ENCODE measurements at regions not wholly inside any gene's neighbourhood (a gene's known extent, or its start where the extent isn't known, plus 50 kb on each side); places are given as distances from the start of the nearest gene placed in this dataset.
A peak's percentile ranks its signal among the peaks of the same experiment; 100 is the strongest.

DNA sequence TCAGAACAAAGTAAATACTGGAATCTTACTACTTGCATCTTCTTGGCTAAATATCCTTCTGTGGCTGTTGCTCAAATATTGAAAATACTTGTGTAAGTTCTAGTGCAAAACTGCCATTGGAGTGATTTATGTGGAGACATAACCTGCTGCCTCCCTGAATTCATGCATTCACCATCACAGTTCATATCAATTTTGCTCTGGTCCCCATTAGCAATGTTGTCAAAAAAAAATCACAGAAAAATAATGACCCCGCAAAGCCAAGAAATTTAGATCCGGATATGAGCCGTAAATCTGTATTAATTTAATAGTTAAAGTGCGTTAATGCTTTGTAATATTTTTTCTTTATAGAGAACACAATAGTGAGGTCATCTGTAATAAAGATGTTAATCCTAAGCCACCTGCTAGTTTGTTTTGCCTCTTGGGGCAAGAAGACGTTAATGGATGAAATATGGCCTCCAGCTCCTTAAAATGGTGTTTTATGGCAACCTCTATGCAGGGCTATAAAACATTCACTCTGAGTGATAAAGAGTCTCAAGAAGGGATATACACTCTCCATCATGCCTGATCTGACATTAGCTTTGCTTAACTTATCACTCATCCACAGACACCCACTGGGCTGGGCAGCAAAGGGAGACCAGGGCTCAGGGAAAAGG lies 255.9 kb downstream of the INSC start:
- Histone ChIP-seq H3K9me3 (replicated peaks in 1 of 11) (no peaks in the 10 kb centered on the region), H3K4me1 (no peaks in the 10 kb centered on the region), H3K27ac (no peak overlapping the region), H3K9ac (no peak overlapping the region), H3K4me2 (no peak overlapping the region), H3K4me3 (no peak overlapping the region), H3K36me3 (no peaks in the 10 kb centered on the region), H3K27me3 (no peaks in the 10 kb centered on the region), H4K20me1 (no peaks in the 10 kb centered on the region)
- TF ChIP-seq Cebpa-rat (IDR thresholded peaks at IDR 0.05): no peak

DNA sequence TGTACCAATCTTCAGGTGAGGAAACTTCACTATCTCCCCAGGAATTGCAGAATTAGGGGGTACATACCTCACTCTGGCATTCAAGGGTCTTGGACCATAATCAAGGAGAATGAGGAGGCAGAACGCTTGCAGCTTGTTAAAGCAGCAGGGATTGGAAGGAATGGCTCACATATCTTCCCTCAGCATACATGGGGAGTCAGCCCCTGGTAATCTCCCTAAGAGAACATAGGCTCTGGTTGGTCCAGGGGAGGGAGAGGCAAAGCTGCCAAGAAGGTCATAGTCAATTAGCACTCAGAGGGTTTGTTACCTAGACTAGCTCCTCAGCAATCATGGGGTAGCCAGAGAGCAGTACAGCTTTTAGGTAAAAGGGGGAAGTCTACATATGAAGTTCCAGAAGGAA lies 256.8 kb downstream of the INSC start:
- no peak for TF ChIP-seq Cebpa-rat (IDR thresholded peaks at IDR 0.05)
- Histone ChIP-seq H3K9me3 (replicated peaks in 1 of 11) (peaks cover 0 to 5% (median 0%) of the 10 kb centered on the region in 11 experiments; a peak in 4 of 22 replicates), H3K4me2 (no peak overlapping the region), H3K27ac (no peak overlapping the region), H4K20me1 (no peaks in the 10 kb centered on the region), H3K36me3 (no peaks in the 10 kb centered on the region), H3K4me1 (no peaks in the 10 kb centered on the region), H3K9ac (no peak overlapping the region), H3K27me3 (no peaks in the 10 kb centered on the region), H3K4me3 (no peak overlapping the region)

DNA sequence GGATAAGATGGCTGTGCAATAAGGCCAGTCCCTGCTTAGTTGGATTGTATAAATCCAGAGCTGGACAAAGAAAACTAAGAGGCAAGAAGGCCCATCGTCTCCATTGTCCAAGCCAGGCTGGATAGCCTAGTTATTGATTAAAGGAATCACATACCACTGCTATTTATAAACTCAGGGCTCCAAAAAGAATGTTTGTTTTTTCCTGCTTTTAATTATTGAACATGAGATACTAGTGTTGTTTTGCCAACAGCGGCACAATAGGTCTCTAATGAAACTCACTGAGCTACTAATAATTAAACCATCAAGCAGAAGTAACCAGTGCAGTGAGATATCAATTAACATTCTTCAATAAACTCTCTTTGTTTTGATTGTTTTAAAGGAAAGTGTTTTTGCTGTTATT lies 259.7 kb downstream of the INSC start:
- H3K4me2 ChIP-seq: no peak overlapping the region
- H3K27me3 ChIP-seq: no peaks in the 10 kb centered on the region
- H3K27ac ChIP-seq: no peak overlapping the region
- no peaks in the 10 kb centered on the region for H3K36me3 ChIP-seq
- H3K4me3 ChIP-seq: no peak overlapping the region
- H3K4me1 ChIP-seq: no peaks in the 10 kb centered on the region
- H3K9ac ChIP-seq: no peak overlapping the region
- peaks cover 21 to 32% (median 27%) of the 10 kb centered on the region in 11 experiments for H3K9me3 ChIP-seq (replicated peaks in 1 of 11)
- no peak for TF ChIP-seq Cebpa-rat (IDR thresholded peaks at IDR 0.05)
- H4K20me1 ChIP-seq: no peaks in the 10 kb centered on the region

DNA sequence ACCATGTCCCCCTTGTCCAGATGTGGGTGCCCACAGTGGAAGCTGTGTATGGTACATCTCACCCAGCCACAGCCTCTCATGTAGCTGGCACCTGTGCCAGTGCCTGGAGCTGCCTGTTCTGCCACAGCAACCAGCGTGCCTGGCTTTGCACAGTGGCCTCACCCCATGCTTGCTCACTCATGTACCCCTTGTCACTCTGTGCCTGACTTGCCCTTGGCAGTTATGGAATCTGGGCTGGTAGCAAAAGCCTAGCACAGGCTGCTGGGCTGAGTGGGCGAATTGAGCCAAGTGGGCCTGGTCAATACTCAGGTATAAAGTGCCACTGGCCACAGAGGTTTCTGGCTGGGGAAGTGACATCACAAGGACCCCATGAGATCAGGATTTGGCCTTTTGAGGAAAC lies 264.2 kb downstream of the INSC start:
- Histone ChIP-seq H3K27ac (no peak overlapping the region), H4K20me1 (no peaks in the 10 kb centered on the region), H3K27me3 (no peaks in the 10 kb centered on the region), H3K4me1 (no peaks in the 10 kb centered on the region), H3K9ac (no peak overlapping the region), H3K36me3 (no peaks in the 10 kb centered on the region), H3K4me3 (no peak overlapping the region), H3K4me2 (no peak overlapping the region), H3K9me3 (replicated peaks in 1 of 11) (peaks cover 21 to 35% (median 29%) of the 10 kb centered on the region in 11 experiments)
- TF ChIP-seq Cebpa-rat (IDR thresholded peaks at IDR 0.05): no peak

DNA sequence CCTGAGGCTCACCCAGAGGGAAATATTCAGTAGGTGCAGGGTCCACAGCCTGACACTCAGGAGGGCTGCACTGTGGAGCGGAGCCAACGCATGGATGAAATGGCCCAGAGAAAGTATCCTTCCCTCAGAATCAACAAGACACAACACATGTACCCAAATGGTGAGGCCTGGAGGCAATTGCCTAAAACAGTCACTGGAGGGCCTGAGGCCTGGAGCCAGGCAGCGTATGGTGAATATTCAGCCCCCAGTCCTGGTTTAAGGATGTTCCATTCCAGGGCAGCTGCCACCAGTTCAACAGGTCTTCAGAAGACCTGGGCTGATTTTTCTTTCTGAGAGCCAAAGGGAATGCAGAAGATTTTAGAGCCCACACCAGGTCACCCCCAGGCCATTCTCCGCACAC lies 264.8 kb downstream of the INSC start:
- no peak overlapping the region for H3K9ac ChIP-seq
- H3K4me1 ChIP-seq: no peaks in the 10 kb centered on the region
- H3K4me3 ChIP-seq: no peak overlapping the region
- H3K27me3 ChIP-seq: no peaks in the 10 kb centered on the region
- no peak for TF ChIP-seq Cebpa-rat (IDR thresholded peaks at IDR 0.05)
- no peak overlapping the region for H3K27ac ChIP-seq
- H3K9me3 ChIP-seq (replicated peaks in 1 of 11): peaks cover 21 to 37% (median 29%) of the 10 kb centered on the region in 11 experiments
- H4K20me1 ChIP-seq: no peaks in the 10 kb centered on the region
- H3K36me3 ChIP-seq: no peaks in the 10 kb centered on the region
- no peak overlapping the region for H3K4me2 ChIP-seq

DNA sequence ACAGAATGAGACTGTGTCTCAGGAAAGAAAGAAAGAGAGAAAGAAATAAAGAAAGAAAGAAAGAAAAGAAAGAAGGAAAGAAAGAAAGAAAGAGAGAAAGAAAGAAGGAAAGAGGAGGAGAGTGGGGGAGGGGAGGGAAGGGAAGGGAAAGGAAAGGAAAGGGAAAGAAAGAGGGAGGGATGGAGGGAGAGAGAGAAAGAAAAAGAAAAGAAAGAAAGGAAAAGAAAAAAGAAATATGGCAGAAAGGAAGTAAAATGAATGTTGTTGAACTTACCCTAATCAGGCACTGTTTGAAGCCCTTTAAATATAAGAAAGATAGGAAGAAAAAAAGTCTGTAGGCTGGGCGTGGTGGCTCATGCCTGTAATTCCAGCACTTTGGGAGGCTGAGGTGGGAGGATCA lies 276.1 kb downstream of the INSC start:
- no peak overlapping the region for H3K27ac ChIP-seq
- H3K4me1 ChIP-seq: no peaks in the 10 kb centered on the region
- no peak overlapping the region for H3K9ac ChIP-seq
- H3K4me3 ChIP-seq: no peak overlapping the region
- H3K9me3 ChIP-seq (replicated peaks in 1 of 11): peaks cover 9 to 25% (median 15%) of the 10 kb centered on the region in 11 experiments; a peak in 20 of 22 replicates
- no peak for TF ChIP-seq Cebpa-rat (IDR thresholded peaks at IDR 0.05)
- H3K36me3 ChIP-seq: no peaks in the 10 kb centered on the region
- H3K4me2 ChIP-seq: no peak overlapping the region
- no peaks in the 10 kb centered on the region for H3K27me3 ChIP-seq
- H4K20me1 ChIP-seq: no peaks in the 10 kb centered on the region

DNA sequence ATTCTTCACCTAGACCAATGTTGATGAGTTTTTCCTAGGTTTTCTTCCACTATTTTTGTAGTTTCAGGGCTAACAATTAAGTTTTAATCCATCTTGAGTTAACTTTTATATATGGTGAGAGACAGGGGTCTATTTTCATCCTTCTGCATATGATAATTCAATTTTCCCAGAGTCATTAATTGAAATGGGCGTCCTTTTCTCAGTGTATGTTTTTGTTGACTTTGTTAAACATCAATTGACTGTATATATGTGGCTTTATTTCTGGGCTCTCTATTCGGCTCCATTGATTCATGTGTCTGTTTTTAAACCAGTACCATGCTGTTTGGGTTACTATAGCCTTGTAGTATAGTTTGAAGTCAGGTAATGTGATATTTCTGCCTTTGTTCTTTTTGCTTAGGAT lies 282.1 kb downstream of the INSC start:
- Histone ChIP-seq H4K20me1 (no peaks in the 10 kb centered on the region), H3K9ac (no peak overlapping the region), H3K4me2 (no peak overlapping the region), H3K27ac (no peak overlapping the region), H3K36me3 (no peaks in the 10 kb centered on the region), H3K4me3 (no peak overlapping the region), H3K9me3 (replicated peaks in 1 of 11) (peaks cover 12 to 38% (median 27%) of the 10 kb centered on the region in 11 experiments), H3K4me1 (peaks cover 0 to 2% (median 0%) of the 10 kb centered on the region in 10 experiments; a peak in 3 of 20 replicates), H3K27me3 (no peaks in the 10 kb centered on the region)
- no peak for TF ChIP-seq Cebpa-rat (IDR thresholded peaks at IDR 0.05)

DNA sequence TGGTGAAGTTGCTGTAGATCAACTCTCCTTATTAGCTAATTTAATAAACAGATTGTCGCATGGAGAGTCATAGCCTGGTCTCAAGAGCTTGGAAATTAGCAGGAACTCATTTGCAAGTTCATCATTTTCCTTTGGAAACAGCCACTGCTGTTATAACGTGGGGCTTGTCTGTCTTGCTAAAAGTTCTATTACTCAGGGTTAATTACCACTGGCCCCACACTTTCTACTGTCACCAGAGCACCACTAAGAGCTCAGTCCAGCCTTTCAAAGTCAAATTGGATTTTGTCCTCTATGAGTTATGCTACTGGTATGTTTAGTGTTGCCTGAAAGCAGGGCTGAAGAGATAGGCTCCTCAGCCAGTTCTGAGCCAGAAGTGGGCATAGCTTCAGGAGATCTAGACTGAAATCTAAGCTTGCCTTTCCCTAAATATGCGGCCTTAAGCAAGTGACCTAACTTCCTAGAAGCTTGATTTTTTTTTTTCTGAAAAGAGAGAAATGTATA lies 292.2 kb downstream of the INSC start:
- Histone ChIP-seq H4K20me1 (no peaks in the 10 kb centered on the region), H3K4me1 (peaks cover 0 to 17% (median 9%) of the 10 kb centered on the region in 10 experiments; a peak in 13 of 20 replicates), H3K4me3 (no peak overlapping the region), H3K9me3 (replicated peaks in 1 of 11) (peaks cover 0 to 17% (median 1%) of the 10 kb centered on the region in 11 experiments; a peak in 7 of 22 replicates), H3K36me3 (no peaks in the 10 kb centered on the region), H3K4me2 (no peak overlapping the region), H3K27ac (no peak overlapping the region), H3K27me3 (no peaks in the 10 kb centered on the region), H3K9ac (no peak overlapping the region)
- no peak for TF ChIP-seq Cebpa-rat (IDR thresholded peaks at IDR 0.05)

DNA sequence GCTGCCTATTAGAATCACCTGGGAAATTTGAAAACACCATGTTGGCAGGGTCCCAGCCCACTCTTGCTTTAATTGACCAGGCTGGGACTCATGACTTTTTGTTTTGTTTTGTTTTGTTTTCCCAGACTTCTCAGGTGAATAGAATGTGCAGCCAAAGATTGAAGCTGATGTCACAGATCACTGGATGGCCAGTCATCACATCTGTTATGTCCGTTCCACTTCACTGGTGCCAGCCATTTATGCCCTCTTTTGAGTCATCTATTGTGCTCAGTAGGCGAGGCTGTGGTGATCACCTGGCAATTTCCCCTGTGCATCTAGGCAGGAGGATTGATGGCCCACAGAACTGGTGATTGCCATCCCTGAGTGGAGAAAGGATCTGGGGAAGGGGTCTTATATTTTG lies 297.3 kb downstream of the INSC start:
- no peak for TF ChIP-seq Cebpa-rat (IDR thresholded peaks at IDR 0.05)
- Histone ChIP-seq H4K20me1 (no peaks in the 10 kb centered on the region), H3K27ac (0 out of 22 replicates have a peak overlapping the region, but pooled peaks of 2 of the 11 experiments have one; percentile 6 to 20), H3K27me3 (no peaks in the 10 kb centered on the region), H3K9ac (no peak overlapping the region), H3K36me3 (no peaks in the 10 kb centered on the region), H3K4me3 (no peak overlapping the region), H3K9me3 (replicated peaks in 1 of 11) (peaks cover 0 to 15% (median 0%) of the 10 kb centered on the region in 11 experiments; a peak in 2 of 22 replicates), H3K4me1 (peaks cover 0 to 33% (median 22%) of the 10 kb centered on the region in 10 experiments; a peak in 14 of 20 replicates), H3K4me2 (peak overlapping the region in 9 of 11 experiments; percentile 19 to 71 (median 49); a peak in 16 of 22 replicates)

DNA sequence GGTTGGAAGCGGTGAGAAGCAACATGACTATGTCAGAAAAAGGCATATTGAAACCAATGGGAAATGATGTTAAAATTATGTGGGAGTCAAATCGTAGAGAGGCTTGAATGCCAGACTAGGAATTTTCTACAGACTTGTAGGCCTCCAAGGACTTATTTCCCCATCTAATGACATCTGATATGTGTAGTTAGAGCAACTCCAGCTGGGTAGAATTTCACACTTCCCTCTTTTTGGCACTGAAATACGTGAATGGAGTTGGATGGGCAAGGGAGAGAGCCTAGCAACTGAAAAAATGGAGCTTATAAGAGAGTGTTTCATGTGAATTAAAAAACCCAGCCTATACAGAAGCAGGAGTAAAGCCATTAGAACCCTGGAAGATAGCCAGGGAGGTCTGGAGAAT lies 304.2 kb downstream of the INSC start:
- H3K27me3 ChIP-seq: no peaks in the 10 kb centered on the region
- no peak for TF ChIP-seq Cebpa-rat (IDR thresholded peaks at IDR 0.05)
- H3K4me1 ChIP-seq: peaks cover 0 to 8% (median 0%) of the 10 kb centered on the region in 10 experiments; a peak in 2 of 20 replicates
- H3K4me3 ChIP-seq: no peak overlapping the region
- H3K9ac ChIP-seq: no peak overlapping the region
- no peaks in the 10 kb centered on the region for H3K36me3 ChIP-seq
- H3K9me3 ChIP-seq (replicated peaks in 1 of 11): peaks cover 0 to 8% (median 0%) of the 10 kb centered on the region in 11 experiments; a peak in 2 of 22 replicates
- no peak overlapping the region for H3K4me2 ChIP-seq
- H4K20me1 ChIP-seq: no peaks in the 10 kb centered on the region
- H3K27ac ChIP-seq: no peak overlapping the region

Data from BLaER1 treated with 17β-estradiol and CSF1 and Interleukin-3, amounts not matched to agents 10 nM and 100 nM (cell line).